ENCODE measurements at regions not wholly inside any gene's neighbourhood (a gene's known extent, or its start where the extent isn't known, plus 50 kb on each side); places are given as distances from the start of the nearest gene placed in this dataset.
A peak's percentile ranks its signal among the peaks of the same experiment; 100 is the strongest.

DNA sequence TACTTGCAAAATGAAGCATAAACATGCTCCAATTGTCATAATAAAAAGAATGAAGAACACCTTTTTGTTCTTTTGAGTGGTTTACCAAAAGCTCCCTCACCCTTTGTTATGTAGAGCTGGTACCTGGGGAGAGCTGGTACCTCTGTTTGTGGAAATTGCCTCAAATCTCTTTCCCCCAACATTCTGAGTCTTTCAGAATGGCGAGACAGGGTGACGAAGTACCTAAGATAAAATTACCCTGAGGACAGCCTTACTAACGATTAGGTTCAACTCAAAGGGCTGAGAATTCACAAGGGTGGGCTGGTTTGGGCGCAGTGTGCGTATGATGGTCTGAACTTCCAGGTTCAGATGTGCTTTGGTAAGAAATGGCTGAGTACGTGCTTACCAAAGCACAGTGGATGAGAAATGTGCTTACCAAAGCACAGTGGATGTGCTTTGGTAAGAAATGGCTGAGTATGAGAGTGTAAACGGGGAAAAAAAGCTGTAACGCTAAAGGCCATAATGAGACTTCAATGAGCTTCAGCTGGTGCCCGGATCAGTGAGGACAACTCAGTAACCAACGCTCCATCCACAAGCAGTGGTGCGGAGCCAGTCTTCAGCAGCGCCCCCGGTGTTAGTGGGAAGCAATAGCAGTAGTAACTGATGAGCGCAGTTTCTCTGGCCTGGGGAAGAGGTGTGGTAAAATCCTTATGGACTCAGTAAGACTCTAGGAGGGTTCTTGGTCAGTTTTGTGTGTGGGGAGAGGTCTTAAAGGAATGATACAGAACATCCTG, 72.3 kb upstream of the LRIG1 start:
- POLR2A ChIA-PET (ENCODE audit: low non-redundant PET), result no interaction called here
- no TSS peak for BruUV-seq (replicated peaks)
- no peak overlapping the region for H3K4me3 ChIP-seq (ENCODE audit: low read depth, low read length, poor library complexity, severe bottlenecking)
- no peaks in the 10 kb centered on the region for H3K27me3 ChIP-seq (replicated peaks; ENCODE audit: insufficient read depth, low read depth, low read length, poor library complexity)
- H3K36me3 ChIP-seq (ENCODE audit: insufficient read depth, low read length, poor library complexity, severe bottlenecking), result no peaks in the 10 kb centered on the region
- TF ChIP-seq EZH2 (IDR thresholded peaks at IDR 0.05; ENCODE audit: borderline replicate concordance, low read depth, low read length, poor library complexity, severe bottlenecking), result no peak
- peak; percentile 43; the same call in 1 of the 2 replicates for TF ChIP-seq CTCF (conservative IDR thresholded peaks at IDR 0.05; ENCODE audit: low read depth, low read length)
- no peaks in the 10 kb centered on the region for H3K9me3 ChIP-seq (ENCODE audit: low read depth, low read length, poor library complexity, severe bottlenecking)
- H3K4me1 ChIP-seq (ENCODE audit: insufficient read depth, low read length, poor library complexity, severe bottlenecking), result peaks cover 6% of the 10 kb centered on the region
- no peak for DNase-seq (ENCODE audit: low spot score)
- intact Hi-C loops (cut with micrococcal nuclease; ENCODE audit: unreplicated experiment), result no loop called here
- H3K27ac ChIP-seq (ENCODE audit: low read depth, low read length, poor library complexity, severe bottlenecking), result no peak overlapping the region
- CTCF ChIA-PET, result no interaction called here

GRCh38 chr3:66574091-66574490, 73.3 kb upstream of the LRIG1 start:
- no peak overlapping the region for H3K4me3 ChIP-seq (ENCODE audit: low read depth, low read length, poor library complexity, severe bottlenecking)
- intact Hi-C loops (cut with micrococcal nuclease; ENCODE audit: unreplicated experiment), result no loop called here
- no peaks in the 10 kb centered on the region for H3K36me3 ChIP-seq (ENCODE audit: insufficient read depth, low read length, poor library complexity, severe bottlenecking)
- CTCF ChIA-PET, result no interaction called here
- H3K4me1 ChIP-seq (ENCODE audit: insufficient read depth, low read length, poor library complexity, severe bottlenecking), result peaks cover 6% of the 10 kb centered on the region
- no peak overlapping the region for H3K27ac ChIP-seq (ENCODE audit: low read depth, low read length, poor library complexity, severe bottlenecking)
- no peaks in the 10 kb centered on the region for H3K9me3 ChIP-seq (ENCODE audit: low read depth, low read length, poor library complexity, severe bottlenecking)
- POLR2A ChIA-PET (ENCODE audit: low non-redundant PET), result no interaction called here
- no peaks in the 10 kb centered on the region for H3K27me3 ChIP-seq (replicated peaks; ENCODE audit: insufficient read depth, low read depth, low read length, poor library complexity)
- BruUV-seq (replicated peaks), result no TSS peak
- TF ChIP-seq CTCF (conservative IDR thresholded peaks at IDR 0.05; ENCODE audit: low read depth, low read length) (no peak), EZH2 (IDR thresholded peaks at IDR 0.05; ENCODE audit: borderline replicate concordance, low read depth, low read length, poor library complexity, severe bottlenecking) (no peak)
- no peak for DNase-seq (ENCODE audit: low spot score)

- Histone ChIP-seq H3K36me3 (ENCODE audit: insufficient read depth, low read length, poor library complexity, severe bottlenecking) (no peaks in the 10 kb centered on the region), H3K9me3 (ENCODE audit: low read depth, low read length, poor library complexity, severe bottlenecking) (no peaks in the 10 kb centered on the region), H3K27me3 (replicated peaks; ENCODE audit: insufficient read depth, low read depth, low read length, poor library complexity) (no peaks in the 10 kb centered on the region), H3K4me1 (ENCODE audit: insufficient read depth, low read length, poor library complexity, severe bottlenecking) (peaks cover 6% of the 10 kb centered on the region), H3K4me3 (ENCODE audit: low read depth, low read length, poor library complexity, severe bottlenecking) (no peak overlapping the region), H3K27ac (ENCODE audit: low read depth, low read length, poor library complexity, severe bottlenecking) (no peak overlapping the region)
- TF ChIP-seq EZH2 (IDR thresholded peaks at IDR 0.05; ENCODE audit: borderline replicate concordance, low read depth, low read length, poor library complexity, severe bottlenecking), result no peak
- no peak for TF ChIP-seq CTCF (conservative IDR thresholded peaks at IDR 0.05; ENCODE audit: low read depth, low read length)
- ChIA-PET CTCF (no interaction called here), POLR2A (ENCODE audit: low non-redundant PET) (no interaction called here)
- DNase-seq (ENCODE audit: low spot score), result peak; percentile 6
- no TSS peak for BruUV-seq (replicated peaks)
- intact Hi-C loops (cut with micrococcal nuclease; ENCODE audit: unreplicated experiment), result no loop called here
These were observed 76.8 kb upstream of the LRIG1 start for GRCh38 chr3:66577426-66578203.
